ENCODE measurements at regions not wholly inside any gene's neighbourhood (a gene's known extent, or its start where the extent isn't known, plus 50 kb on each side); places are given as distances from the start of the nearest gene placed in this dataset.
"Not testable (repeated sequence)": the region's sequence is repeated elsewhere in the genome, so short reads cannot be mapped to it uniquely, and the experiment has no call there.

GRCh38 chr5:131001507-131001906, 163.5 kb downstream of the HINT1 start:
- no peak for TF ChIP-seq CTCF (IDR thresholded peaks at IDR 0.05)
- TF ChIP-seq POLR2A (IDR thresholded peaks at IDR 0.05), result no peak
- H3K4me3 ChIP-seq, result no peak overlapping the region
- no peak for DNase-seq
- no peaks in the 10 kb centered on the region for H3K27me3 ChIP-seq
- no peaks in the 10 kb centered on the region for H3K36me3 ChIP-seq (replicated peaks in 1 of 2)
- intact Hi-C loops (cut with DNase I), result no loop called here
- WGBS, 4 donors, result 47 to 61% (median 54%) methylated on average over 1 of the region's 1 CpG
- no peaks in the 10 kb centered on the region for H3K4me1 ChIP-seq (replicated peaks in 1 of 2)
- no peak overlapping the region for H3K27ac ChIP-seq
- H3K9me3 ChIP-seq (replicated peaks in 1 of 3), result no peaks in the 10 kb centered on the region

GRCh38 chr5:131000289-131000688, 164.8 kb downstream of the HINT1 start:
- Histone ChIP-seq H3K4me1 (replicated peaks in 1 of 2) (no peaks in the 10 kb centered on the region), H3K9me3 (replicated peaks in 1 of 3) (no peaks in the 10 kb centered on the region), H3K27ac (no peak overlapping the region), H3K4me3 (no peak overlapping the region), H3K27me3 (no peaks in the 10 kb centered on the region), H3K36me3 (replicated peaks in 1 of 2) (no peaks in the 10 kb centered on the region)
- DNase-seq, result no peak
- intact Hi-C loops (cut with DNase I), result no loop called here
- TF ChIP-seq CTCF (IDR thresholded peaks at IDR 0.05), result no peak
- no peak for TF ChIP-seq POLR2A (IDR thresholded peaks at IDR 0.05)

GRCh38 chr5:130996720-130997119, 168.3 kb downstream of the HINT1 start:
- DNase-seq; H3K9me3 ChIP-seq (replicated peaks in 1 of 3); intact Hi-C loops (cut with DNase I); H3K36me3 ChIP-seq (replicated peaks in 1 of 2); H3K4me1 ChIP-seq (replicated peaks in 1 of 2); H3K27me3 ChIP-seq; H3K4me3 ChIP-seq; H3K27ac ChIP-seq: not testable (repeated sequence)

- DNase-seq, result no peak
- Histone ChIP-seq H3K4me1 (replicated peaks in 1 of 2) (no peaks in the 10 kb centered on the region), H3K27me3 (no peaks in the 10 kb centered on the region), H3K27ac (no peak overlapping the region), H3K9me3 (replicated peaks in 1 of 3) (no peaks in the 10 kb centered on the region), H3K4me3 (no peak overlapping the region), H3K36me3 (replicated peaks in 1 of 2) (no peaks in the 10 kb centered on the region)
- no peak for TF ChIP-seq POLR2A (IDR thresholded peaks at IDR 0.05)
- TF ChIP-seq CTCF (IDR thresholded peaks at IDR 0.05), result no peak
- WGBS, 4 donors, result 92 to 95% (median 94%) methylated on average over 23 of the region's 23 CpGs
- intact Hi-C loops (cut with DNase I), result no loop called here
Measured at GRCh38 chr5:130995851-130996250, 169.2 kb downstream of the HINT1 start.

DNA sequence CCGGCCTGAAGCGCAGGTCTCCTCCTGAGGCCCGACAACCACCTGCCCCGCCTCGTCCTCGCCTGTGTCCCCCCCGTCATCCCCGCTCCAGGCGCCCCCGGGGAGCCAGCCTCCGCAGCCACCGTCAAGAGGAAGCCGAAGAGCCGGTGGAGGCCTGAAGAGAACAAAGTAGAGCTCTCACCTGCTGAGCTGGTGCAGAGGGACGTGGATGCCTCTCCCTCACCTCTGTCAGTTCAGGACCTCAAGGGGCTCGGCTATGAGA, 169.9 kb downstream of the HINT1 start:
- 92 to 96% (median 93%) methylated on average over 14 to 16 of the region's 16 CpGs for WGBS, 4 donors
- Histone ChIP-seq H3K27ac (no peak overlapping the region), H3K9me3 (replicated peaks in 1 of 3) (no peaks in the 10 kb centered on the region), H3K4me3 (no peak overlapping the region), H3K27me3 (no peaks in the 10 kb centered on the region), H3K4me1 (replicated peaks in 1 of 2) (no peaks in the 10 kb centered on the region), H3K36me3 (replicated peaks in 1 of 2) (no peaks in the 10 kb centered on the region)
- DNase-seq, result no peak
- no peak for TF ChIP-seq POLR2A (IDR thresholded peaks at IDR 0.05)
- TF ChIP-seq CTCF (IDR thresholded peaks at IDR 0.05), result no peak
- intact Hi-C loops (cut with DNase I), result no loop called here
